CD1c-positive myeloid dendritic cell (primary cell): ENCODE measurements at regions not wholly inside any gene's neighbourhood (a gene's known extent, or its start where the extent isn't known, plus 50 kb on each side); places are given as distances from the start of the nearest gene placed in this dataset.
"Not testable (repeated sequence)": the region's sequence is repeated elsewhere in the genome, so short reads cannot be mapped to it uniquely, and the experiment has no call there.

Source experiments
- DNase-seq: peaks from one replicate; pipeline ENCODE4 v3.0.0-alpha.2; 2016; ENCODE audit errors: extremely low spot score

GRCh38 chr10:33899578-33900531, 565.4 kb upstream of the NRP1 start:
- DNase-seq = no peak

- DNase-seq = no peak
Observed at GRCh38 chr10:33897291-33897752, 562.9 kb upstream of the NRP1 start.

GRCh38 chr10:33893506-33893905, 559.0 kb upstream of the NRP1 start:
- no peak for DNase-seq

- DNase-seq = no peak
Observed at GRCh38 chr10:33889371-33889770, 554.9 kb upstream of the NRP1 start.

- no peak for DNase-seq
Observed at GRCh38 chr10:33887188-33887587, 552.7 kb upstream of the NRP1 start.

GRCh38 chr10:33886299-33886698, 551.8 kb upstream of the NRP1 start:
- DNase-seq = no peak

- DNase-seq = no peak
Observed at GRCh38 chr10:33884604-33885003, 550.1 kb upstream of the NRP1 start.

- DNase-seq = no peak
Observed at GRCh38 chr10:33883881-33884280, 549.4 kb upstream of the NRP1 start.

- no peak for DNase-seq
Observed at GRCh38 chr10:33882996-33883395, 548.5 kb upstream of the NRP1 start.

GRCh38 chr10:33880291-33880690, 545.8 kb upstream of the NRP1 start:
- no peak for DNase-seq

GRCh38 chr10:33878238-33878786, 543.8 kb upstream of the NRP1 start:
- no peak for DNase-seq

GRCh38 chr10:33876584-33877400, 542.3 kb upstream of the NRP1 start:
- peak; percentile 31 for DNase-seq

GRCh38 chr10:33875924-33876583, 541.6 kb upstream of the NRP1 start:
- no peak for DNase-seq

- no peak for DNase-seq
Observed at GRCh38 chr10:33871061-33871956, 536.8 kb upstream of the NRP1 start.

GRCh38 chr10:33869481-33869880, 535.0 kb upstream of the NRP1 start:
- no peak for DNase-seq

GRCh38 chr10:33869028-33869427, 534.6 kb upstream of the NRP1 start:
- no peak for DNase-seq

- not testable (repeated sequence) for DNase-seq
Observed at GRCh38 chr10:33867199-33867789, 532.8 kb upstream of the NRP1 start.

- DNase-seq = no peak
Observed at GRCh38 chr10:33863352-33863751, 528.9 kb upstream of the NRP1 start.

- no peak for DNase-seq
Observed at GRCh38 chr10:33862536-33863105, 528.2 kb upstream of the NRP1 start.

- DNase-seq = no peak
Observed at GRCh38 chr10:33861833-33862232, 527.4 kb upstream of the NRP1 start.
